GM23338 (cell line): ENCODE measurements at regions not wholly inside any gene's neighbourhood (a gene's known extent, or its start where the extent isn't known, plus 50 kb on each side); places are given as distances from the start of the nearest gene placed in this dataset.

Experiments
- ATAC-seq: fragments of 200-7000 bp; cut with Tn5 transposase; 3 replicates; pipeline ENCODE4 v1.9.1; 2020
- DNase-seq: peaks from one replicate; pipeline ENCODE4 v3.0.0-alpha.2; 2015; ENCODE audit warnings: low spot score
- H2AFZ ChIP-seq: fragments of 200-600 bp; sonication (generic); 2 replicates; pipeline ENCODE4 v1.8.0; 2016; ENCODE audit warnings: antibody characterized with exemption, mild to moderate bottlenecking, moderate library complexity
- H3F3A ChIP-seq: fragments of 200-600 bp; sonication (generic); replicated peaks from 2 replicates; pipeline ENCODE4 v1.8.0; 2017; ENCODE audit warnings: antibody characterized with exemption, mixed run types, low read depth
- H3K27ac ChIP-seq: fragments of 200-600 bp; sonication (generic); 2 replicates; pipeline ENCODE4 v1.6.1; 2016; ENCODE audit warnings: low read depth
- H3K27me3 ChIP-seq: fragments of 200-600 bp; sonication (generic); 2 replicates; pipeline ENCODE4 v1.8.0; 2016; ENCODE audit warnings: mild to moderate bottlenecking, mixed run types, moderate library complexity; ENCODE audit not compliant: insufficient read depth
- H3K36me3 ChIP-seq: fragments of 200-600 bp; sonication (generic); 2 replicates; pipeline ENCODE4 v1.8.0; 2016; ENCODE audit warnings: mild to moderate bottlenecking; ENCODE audit not compliant: insufficient read depth
- H3K4me1 ChIP-seq: fragments of 200-600 bp; sonication (generic); 2 replicates; pipeline ENCODE4 v1.8.0; 2016; ENCODE audit warnings: mild to moderate bottlenecking, moderate library complexity; ENCODE audit not compliant: insufficient read depth
- H3K4me2 ChIP-seq: fragments of 200-600 bp; sonication (generic); 2 replicates; pipeline ENCODE4 v1.7.1; 2017; ENCODE audit warnings: mixed run types
- H3K4me3 ChIP-seq: fragments of 200-600 bp; sonication (generic); 2 replicates; pipeline ENCODE4 v1.6.1; 2016; ENCODE audit warnings: mixed run types
- H3K79me2 ChIP-seq: fragments of 200-600 bp; sonication (generic); replicated peaks from 2 replicates; pipeline ENCODE4 v1.8.0; 2017; ENCODE audit warnings: mild to moderate bottlenecking; ENCODE audit not compliant: insufficient read depth
- H3K9me2 ChIP-seq: fragments of 200-600 bp; sonication (generic); 2 replicates; pipeline ENCODE4 v1.8.0; 2017; ENCODE audit not compliant: insufficient read depth
- H4K20me1 ChIP-seq: fragments of 200-600 bp; sonication (generic); replicated peaks from 2 replicates; pipeline ENCODE4 v1.8.0; 2017; ENCODE audit warnings: mild to moderate bottlenecking; ENCODE audit not compliant: insufficient read depth
- H3K27ac Mint-ChIP-seq: 2 replicates; pipeline ENCODE4 v1.8.0; 2020; ENCODE audit warnings: inconsistent platforms, mild to moderate bottlenecking, moderate library complexity, mixed read lengths
- H3K27me3 Mint-ChIP-seq: 3 replicates; pipeline ENCODE4 v1.8.0; 2022; ENCODE audit warnings: low read depth, mild to moderate bottlenecking, moderate library complexity, mixed read lengths, inconsistent platforms; ENCODE audit not compliant: insufficient read depth, poor library complexity
- H3K36me3 Mint-ChIP-seq: 3 replicates; pipeline ENCODE4 v1.8.0; 2021; ENCODE audit warnings: low read depth, mild to moderate bottlenecking, inconsistent platforms, moderate library complexity, mixed read lengths
- H3K4me1 Mint-ChIP-seq: 3 replicates; pipeline ENCODE4 v1.8.0; 2020; ENCODE audit warnings: mild to moderate bottlenecking, inconsistent platforms, mixed read lengths
- H3K4me3 Mint-ChIP-seq: 3 replicates; pipeline ENCODE4 v1.8.0; 2021; ENCODE audit warnings: moderate library complexity, mild to moderate bottlenecking, inconsistent platforms, mixed read lengths
- H3K9me3 Mint-ChIP-seq: 3 replicates; pipeline ENCODE4 v1.8.0; 2020; ENCODE audit warnings: moderate library complexity, mild to moderate bottlenecking, inconsistent platforms, mixed read lengths
- CREB1 ChIP-seq: fragments of 250-450 bp; sonication (Bioruptor Pico); IDR thresholded peaks from 2 replicates; pipeline ENCODE4 v1.5.0; 2020; ENCODE audit warnings: low read depth, mild to moderate bottlenecking, moderate library complexity
- CTCF ChIP-seq, 2 experiments: fragments of 200-600 bp in 1 of 2; sonication (generic) in 1 of 2; conservative IDR thresholded peaks; 2 replicates each; pipeline versions ENCODE4 v1.5.1 to v1.6.1; 2016 to 2017; ENCODE audit warnings: antibody characterized with exemption in 2 of 2, low read depth in 2 of 2, mild to moderate bottlenecking in 2 of 2, moderate library complexity in 1 of 2
- ETS1 ChIP-seq: IDR thresholded peaks from 2 replicates; pipeline ENCODE4 v1.6.1; 2016; ENCODE audit warnings: antibody characterized with exemption
- EZH2 ChIP-seq: fragments of 200-600 bp; sonication (generic); IDR thresholded peaks from one replicate; pipeline ENCODE4 v1.8.0; 2017; ENCODE audit warnings: antibody characterized with exemption, mild to moderate bottlenecking, low read depth; ENCODE audit not compliant: unreplicated experiment
- EZH2phosphoT487 ChIP-seq: fragments of 200-600 bp; sonication (generic); IDR thresholded peaks from one replicate; pipeline ENCODE4 v1.8.1; 2018; ENCODE audit warnings: antibody characterized with exemption; ENCODE audit not compliant: unreplicated experiment
- JUNB ChIP-seq: IDR thresholded peaks from one replicate; pipeline ENCODE4 v1.6.1; 2016; ENCODE audit warnings: antibody characterized with exemption; ENCODE audit not compliant: unreplicated experiment
- NANOG ChIP-seq: IDR thresholded peaks from 2 replicates; pipeline ENCODE4 v1.6.1; 2016; ENCODE audit warnings: antibody characterized with exemption, borderline replicate concordance
- POLR2AphosphoS5 ChIP-seq: IDR thresholded peaks from 2 replicates; pipeline ENCODE4 v1.6.1; 2016; ENCODE audit warnings: antibody characterized with exemption, low read depth
- REST ChIP-seq: IDR thresholded peaks from one replicate; pipeline ENCODE4 v1.6.1; 2018; ENCODE audit warnings: antibody characterized with exemption; ENCODE audit not compliant: unreplicated experiment
- STAT1 ChIP-seq: IDR thresholded peaks from one replicate; pipeline ENCODE4 v1.6.1; 2016; ENCODE audit warnings: antibody characterized with exemption; ENCODE audit not compliant: unreplicated experiment
- ZNF114 ChIP-seq: fragments of 250-450 bp; sonication (Bioruptor Pico); IDR thresholded peaks from 2 replicates; pipeline ENCODE4 v1.5.0; 2020; ENCODE audit warnings: mild to moderate bottlenecking, moderate library complexity
- ZNF331 ChIP-seq: fragments of 250-450 bp; sonication (Bioruptor Pico); IDR thresholded peaks from 2 replicates; pipeline ENCODE4 v1.5.0; 2020; ENCODE audit warnings: low read depth, mild to moderate bottlenecking, moderate library complexity
- ZNF462 ChIP-seq: fragments of 250-450 bp; sonication (Bioruptor Pico); IDR thresholded peaks from 2 replicates; pipeline ENCODE4 v1.5.0; 2020; ENCODE audit warnings: mild to moderate bottlenecking, moderate library complexity

GRCh38 chr13:109285586-109285985 lies 500.8 kb downstream of the IRS2 start:
- no peaks in the 10 kb centered on the region for H3K4me1 ChIP-seq
- no peak for TF ChIP-seq CTCF (conservative IDR thresholded peaks at IDR 0.05; ENCODE audit: low read depth in 2 of 2)
- TF ChIP-seq EZH2phosphoT487 = no peak
- no peak for TF ChIP-seq JUNB
- TF ChIP-seq ZNF462 = no peak
- no peak for TF ChIP-seq ZNF114
- TF ChIP-seq EZH2 = no peak
- no peak for TF ChIP-seq NANOG
- TF ChIP-seq CREB1 (CRISPR knock-in tag) = no peak
- no peak for TF ChIP-seq ZNF331 (CRISPR knock-in tag)
- no peak for TF ChIP-seq STAT1
- no peak for TF ChIP-seq POLR2AphosphoS5
- no peak for TF ChIP-seq REST
- TF ChIP-seq ETS1 = no peak
- no peak overlapping the region for H2AFZ ChIP-seq
- H3K27me3 ChIP-seq = no peaks in the 10 kb centered on the region
- no peaks in the 10 kb centered on the region for H3K4me1 Mint-ChIP-seq
- H3K27me3 Mint-ChIP-seq = no peaks in the 10 kb centered on the region
- no peaks in the 10 kb centered on the region; the same call in 2 of the 3 replicates for H3K36me3 Mint-ChIP-seq
- no peak overlapping the region for H3K27ac Mint-ChIP-seq
- no peaks in the 10 kb centered on the region for H3F3A ChIP-seq
- DNase-seq = no peak
- 0 out of 2 replicates have a peak, but pooled peaks cover 14% of the 10 kb centered on the region for H3K9me2 ChIP-seq
- no peaks in the 10 kb centered on the region for H4K20me1 ChIP-seq
- no peak overlapping the region for H3K4me3 ChIP-seq
- no peak for ATAC-seq
- H3K36me3 ChIP-seq = no peaks in the 10 kb centered on the region
- no peaks in the 10 kb centered on the region for H3K79me2 ChIP-seq
- no peak overlapping the region for H3K4me2 ChIP-seq
- no peak overlapping the region for H3K4me3 Mint-ChIP-seq
- peaks cover 3% of the 10 kb centered on the region; the same call in 1 of the 3 replicates for H3K9me3 Mint-ChIP-seq
- no peak overlapping the region for H3K27ac ChIP-seq
